HG03469 (cell line): ENCODE measurements at regions not wholly inside any gene's neighbourhood (a gene's known extent, or its start where the extent isn't known, plus 50 kb on each side); places are given as distances from the start of the nearest gene placed in this dataset.
"Not testable (repeated sequence)": the region's sequence is repeated elsewhere in the genome, so short reads cannot be mapped to it uniquely, and the experiment has no call there.

Experiments
- ATAC-seq: cut with Tn5 transposase; IDR thresholded peaks from one replicate; pipeline ENCODE4 v1.9.1; 2021; ENCODE audit warnings: mild to moderate bottlenecking, moderate library complexity, moderate number of reproducible peaks; ENCODE audit not compliant: unreplicated experiment

- no peak for ATAC-seq
These were observed 408.7 kb upstream of the TCF4 start for GRCh38 chr18:55996717-55997116.

GRCh38 chr18:55990186-55990585, 402.2 kb upstream of the TCF4 start:
- no peak for ATAC-seq

- no peak for ATAC-seq
These were observed 400.5 kb upstream of the TCF4 start for GRCh38 chr18:55988537-55988936.

GRCh38 chr18:55983433-55983832, 395.4 kb upstream of the TCF4 start:
- no peak for ATAC-seq

- ATAC-seq = no peak
These were observed 395.0 kb upstream of the TCF4 start for GRCh38 chr18:55982992-55983391.

GRCh38 chr18:55981712-55982475, 393.9 kb upstream of the TCF4 start:
- no peak for ATAC-seq

GRCh38 chr18:55974521-55974920, 386.5 kb upstream of the TCF4 start:
- ATAC-seq = no peak

- no peak for ATAC-seq
These were observed 380.6 kb upstream of the TCF4 start for GRCh38 chr18:55968550-55968949.

- ATAC-seq = no peak
These were observed 379.0 kb upstream of the TCF4 start for GRCh38 chr18:55967019-55967418.

- ATAC-seq = no peak
These were observed 376.2 kb upstream of the TCF4 start for GRCh38 chr18:55964171-55964570.

- no peak for ATAC-seq
These were observed 365.3 kb upstream of the TCF4 start for GRCh38 chr18:55953326-55953725.

- not testable (repeated sequence) for ATAC-seq
These were observed 363.7 kb upstream of the TCF4 start for GRCh38 chr18:55951738-55952137.

- ATAC-seq = no peak
These were observed 362.6 kb upstream of the TCF4 start for GRCh38 chr18:55950379-55951166.

GRCh38 chr18:55934821-55935220, 346.8 kb upstream of the TCF4 start:
- ATAC-seq = no peak

GRCh38 chr18:55932675-55933074, 344.7 kb upstream of the TCF4 start:
- ATAC-seq = no peak

GRCh38 chr18:55927831-55928230, 339.8 kb upstream of the TCF4 start:
- no peak for ATAC-seq

- ATAC-seq = no peak
These were observed 337.8 kb upstream of the TCF4 start for GRCh38 chr18:55925772-55926171.

- no peak for ATAC-seq
These were observed 332.1 kb upstream of the TCF4 start for GRCh38 chr18:55920063-55920462.

- ATAC-seq = no peak
These were observed 330.5 kb upstream of the TCF4 start for GRCh38 chr18:55918444-55918843.

- ATAC-seq = no peak
These were observed 324.9 kb upstream of the TCF4 start for GRCh38 chr18:55912919-55913318.

- ATAC-seq = no peak
These were observed 324.1 kb upstream of the TCF4 start for GRCh38 chr18:55912071-55912470.

- ATAC-seq = no peak
These were observed 322.3 kb upstream of the TCF4 start for GRCh38 chr18:55910296-55910695.
